Stimulated activated CD4-positive, alpha-beta T cell treated with anti-CD3 and anti-CD28 coated beads, TNF-alpha, amount 100 ng/mL, for 48 hours (primary cell): ENCODE measurements at regions not wholly inside any gene's neighbourhood (a gene's known extent, or its start where the extent isn't known, plus 50 kb on each side); places are given as distances from the start of the nearest gene placed in this dataset.
A peak's percentile ranks its signal among the peaks of the same experiment; 100 is the strongest.
"Not testable (repeated sequence)": the region's sequence is repeated elsewhere in the genome, so short reads cannot be mapped to it uniquely, and the experiment has no call there.

Experiments
- DNase-seq, 3 donors: peaks; one replicate each; pipeline ENCODE4 v3.0.0-alpha.2; 2020; ENCODE audit warnings: low read depth in 3 of 3

DNA sequence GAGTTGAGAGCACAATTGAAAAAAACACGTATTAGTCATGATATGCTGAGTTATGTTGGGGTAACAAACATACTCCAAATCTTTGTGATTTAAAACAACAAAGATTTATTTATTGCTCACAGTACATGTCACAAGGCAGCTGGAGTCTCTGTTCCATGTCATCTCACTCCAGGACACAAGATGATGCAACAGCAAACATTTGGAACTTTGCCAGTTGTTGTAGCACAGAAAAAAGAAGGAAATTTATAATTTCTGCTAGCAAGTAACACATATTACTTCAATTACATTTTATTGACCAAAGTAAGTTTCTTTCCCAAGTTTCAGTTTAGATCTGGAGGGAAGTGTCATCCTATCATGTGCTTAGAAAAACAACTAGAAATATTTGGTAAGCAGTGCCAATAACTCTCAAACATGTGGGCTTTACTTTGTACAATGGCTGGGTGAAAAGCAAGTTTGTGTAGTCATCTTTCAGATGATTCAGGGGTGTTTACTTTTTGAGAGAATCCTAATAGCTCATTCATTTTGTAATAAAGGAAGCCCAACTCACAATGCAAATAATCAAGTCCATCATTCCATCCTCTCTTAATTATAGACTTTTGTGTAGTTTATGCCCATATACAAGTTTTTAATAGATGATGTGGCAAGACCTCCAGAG lies 452.3 kb downstream of the ZIC3 start:
- DNase-seq = no peak

DNA sequence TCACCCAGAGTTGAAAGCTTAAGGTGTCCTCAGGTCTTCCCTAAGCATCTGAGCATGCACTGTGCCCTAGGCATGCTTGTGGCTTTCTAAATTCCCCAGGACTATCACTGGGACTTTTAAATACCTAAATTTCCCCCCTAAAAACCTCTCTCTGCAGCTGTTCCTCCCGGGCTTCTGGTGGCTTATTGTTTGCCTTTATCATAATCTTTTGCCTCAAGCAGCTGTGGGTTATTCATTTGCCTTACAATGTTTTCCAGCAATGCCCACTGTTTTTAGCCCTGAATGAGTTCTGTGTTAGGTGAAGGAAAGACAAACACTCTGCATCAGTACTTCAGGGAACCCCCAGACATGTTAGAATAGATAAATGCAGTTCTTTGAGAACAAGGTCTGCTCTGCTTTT lies 455.0 kb downstream of the ZIC3 start:
- no peak for DNase-seq

DNA sequence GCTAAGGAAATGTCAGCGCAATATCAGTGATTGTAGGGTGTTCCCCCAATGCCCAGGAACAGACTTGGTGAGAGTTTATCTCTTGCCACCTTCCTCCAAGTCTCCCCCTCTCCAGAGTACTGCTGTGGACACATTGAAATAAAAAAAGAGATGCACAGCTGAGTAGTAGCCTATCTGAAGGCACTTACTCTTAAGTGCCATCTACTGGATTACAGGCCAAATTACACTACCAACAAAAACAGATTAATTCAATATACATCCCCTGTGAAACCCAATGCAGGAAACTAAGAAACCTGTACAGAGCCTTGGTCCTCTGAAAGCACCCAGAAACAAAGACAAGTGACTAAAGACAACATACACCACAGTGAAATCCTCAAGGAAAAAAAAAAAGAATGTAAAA lies 460.3 kb downstream of the ZIC3 start:
- DNase-seq = no peak

DNA sequence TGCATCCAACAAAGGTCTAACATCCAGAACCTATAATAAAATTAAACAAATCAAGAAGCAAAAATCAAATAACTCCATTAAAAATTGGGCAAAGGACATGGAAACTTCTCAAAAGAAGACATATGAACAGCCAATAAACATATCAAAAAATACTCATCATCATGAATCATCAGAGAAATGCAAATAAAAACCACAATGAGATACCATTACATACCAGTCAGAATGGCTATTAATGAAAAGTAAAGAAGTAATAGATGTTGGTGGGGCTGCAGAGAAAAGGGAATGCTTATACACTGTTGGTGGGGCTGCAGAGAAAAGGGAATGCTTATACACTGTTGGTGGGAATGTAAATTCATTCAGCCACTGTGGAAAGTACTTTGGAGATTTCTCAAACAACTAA lies 465.8 kb downstream of the ZIC3 start:
- DNase-seq = no peak

DNA sequence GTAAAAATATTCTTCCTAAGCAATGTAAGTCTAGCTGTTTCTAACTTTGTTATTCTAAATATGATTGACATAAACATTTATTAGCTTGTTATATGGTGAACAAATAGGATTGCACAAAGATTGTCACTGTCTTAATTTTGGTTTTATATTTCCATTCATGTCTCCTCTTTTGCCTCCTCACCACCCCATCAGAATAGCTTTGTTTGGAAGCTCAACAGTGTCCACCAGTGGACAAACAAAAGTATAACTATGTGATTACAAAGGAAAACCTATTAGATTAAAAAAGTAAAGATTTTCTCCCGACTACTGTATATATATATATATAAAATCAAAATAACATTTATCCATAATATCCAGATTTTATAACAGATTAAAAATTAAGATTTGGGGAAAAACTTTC lies 468.2 kb downstream of the ZIC3 start:
- no peak for DNase-seq

DNA sequence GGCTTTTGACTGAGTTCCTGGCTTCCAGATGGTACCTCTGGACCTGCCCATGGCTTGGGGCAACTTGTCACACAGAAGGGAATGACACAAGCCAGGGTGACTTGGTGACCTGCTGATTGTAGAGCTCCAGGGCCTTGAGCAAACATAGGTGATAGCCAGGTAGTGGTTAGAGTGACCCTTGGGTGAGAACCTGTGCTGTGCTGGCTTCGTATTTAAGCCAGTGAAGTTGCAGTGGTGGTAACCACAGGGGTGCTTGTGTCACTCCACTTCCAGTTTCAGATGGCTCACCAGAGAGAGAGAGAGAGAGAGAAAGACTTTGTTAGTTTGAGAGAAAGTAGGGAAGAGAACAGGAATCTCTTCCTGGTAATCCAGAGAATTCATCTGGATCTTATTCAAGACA lies 471.6 kb downstream of the ZIC3 start:
- DNase-seq = no peak

DNA sequence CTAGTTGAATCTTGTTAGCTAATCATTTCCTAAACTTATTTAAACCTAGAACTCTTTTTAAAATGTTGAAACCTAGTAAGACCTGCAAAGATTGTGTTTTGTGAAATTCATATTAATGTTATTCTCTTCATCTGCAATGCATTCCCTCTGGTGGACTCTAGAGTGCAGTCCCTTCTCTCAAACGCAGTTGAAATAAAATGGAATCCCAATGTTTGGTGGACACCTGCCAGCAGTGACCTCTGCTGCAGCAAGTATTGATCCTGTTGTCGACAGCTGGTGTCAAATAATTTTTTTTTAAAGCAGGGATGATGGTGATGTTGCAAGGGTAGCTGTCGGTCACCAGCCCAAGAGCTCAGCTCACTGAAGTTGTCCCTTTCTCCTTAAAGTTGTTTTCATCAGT lies 492.0 kb downstream of the ZIC3 start:
- DNase-seq = no peak

DNA sequence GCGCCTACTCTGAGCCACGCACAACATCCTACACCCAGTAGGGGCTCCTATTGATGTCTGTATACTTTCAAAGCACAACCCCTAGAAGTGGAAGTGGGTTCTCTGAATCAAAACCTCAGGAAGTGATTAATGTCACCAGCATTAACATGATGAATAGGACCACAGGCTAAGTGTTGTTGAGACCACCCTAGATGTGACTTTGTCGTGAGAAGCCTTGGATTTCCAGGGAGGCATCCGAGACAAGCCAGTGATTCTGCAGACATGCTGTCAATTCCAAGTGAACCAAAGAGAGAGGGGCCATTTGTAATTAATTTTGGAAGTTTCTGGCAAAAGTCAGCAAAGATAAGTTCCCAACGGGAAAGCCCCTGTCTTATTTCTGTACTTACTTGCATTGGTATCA lies 493.0 kb downstream of the ZIC3 start:
- no peak for DNase-seq

DNA sequence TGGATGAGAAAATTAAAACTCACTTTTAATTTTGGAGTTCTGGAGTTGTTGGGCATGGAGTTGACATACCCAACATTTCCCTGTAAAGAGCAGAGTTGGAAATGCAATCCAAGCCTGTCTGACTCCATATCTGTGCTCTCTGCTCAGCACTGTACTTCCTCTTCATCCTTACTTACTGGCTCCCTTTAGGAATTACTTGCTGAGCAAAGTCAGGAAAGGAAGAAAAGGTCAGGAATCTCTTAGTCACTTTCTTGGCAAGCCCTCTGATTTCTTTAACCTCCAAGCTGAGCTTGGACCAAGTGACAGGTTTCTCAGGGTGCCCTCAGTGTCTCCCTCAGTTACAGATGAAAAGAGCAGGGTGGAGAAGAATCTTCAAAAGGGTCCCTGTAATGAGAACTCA lies 501.5 kb downstream of the ZIC3 start:
- DNase-seq = no peak

DNA sequence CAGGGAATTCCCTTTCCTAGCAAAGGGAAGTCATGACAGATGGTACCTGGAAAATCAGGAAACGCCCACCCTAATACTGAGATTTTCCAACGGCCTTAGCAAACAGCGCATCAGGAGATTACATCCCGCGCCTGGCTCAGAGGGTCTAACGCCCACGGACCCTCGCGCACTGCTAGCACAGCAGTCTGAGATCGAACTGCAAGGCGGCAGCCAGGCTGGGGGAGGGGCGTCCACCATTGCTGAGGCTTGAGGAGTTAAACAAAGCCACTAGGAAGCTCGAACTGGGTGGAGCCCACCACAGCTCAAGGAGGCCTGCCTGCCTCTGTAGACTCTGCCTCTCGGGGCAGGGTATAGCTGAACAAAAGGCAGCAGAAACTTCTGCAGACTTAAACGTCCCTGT lies 507.7 kb downstream of the ZIC3 start:
- DNase-seq = no peak

DNA sequence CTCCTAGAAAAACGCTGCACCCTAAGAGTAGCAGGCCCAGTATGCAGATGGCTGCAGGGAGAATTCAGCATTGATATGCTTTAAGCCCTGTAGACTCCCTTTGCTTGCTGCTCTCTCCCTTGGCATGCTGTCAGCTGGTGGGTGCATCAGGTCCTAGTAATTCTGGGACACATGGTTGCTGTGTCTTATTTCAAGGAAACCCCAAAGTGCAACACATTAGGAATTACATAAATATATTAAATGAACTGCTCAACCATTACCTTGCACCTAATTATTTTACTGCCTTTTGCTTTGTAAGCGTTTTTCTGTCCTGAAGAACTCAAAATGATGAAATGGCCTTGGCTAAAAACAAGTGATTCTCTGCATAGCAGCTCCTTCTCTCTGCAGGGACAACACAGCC lies 516.3 kb downstream of the ZIC3 start:
- DNase-seq = no peak

DNA sequence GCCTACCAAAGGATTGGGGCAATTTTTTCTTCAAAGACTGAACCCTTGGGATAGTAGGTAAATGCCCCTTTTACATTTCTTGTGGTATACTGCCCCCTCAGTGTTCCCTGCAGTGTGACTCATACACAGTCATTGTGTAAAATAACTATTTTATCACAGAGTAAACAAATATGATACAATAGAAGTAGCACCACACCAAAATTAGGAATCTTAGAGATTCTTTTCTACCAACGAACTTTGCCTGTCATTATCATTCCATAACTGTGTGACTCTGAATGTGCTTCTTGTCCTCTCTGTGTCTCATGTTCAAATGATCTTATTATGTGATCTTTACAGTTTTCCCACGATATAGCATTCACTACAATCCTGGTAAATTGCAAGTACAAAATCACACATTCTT lies 517.0 kb downstream of the ZIC3 start:
- DNase-seq = no peak

DNA sequence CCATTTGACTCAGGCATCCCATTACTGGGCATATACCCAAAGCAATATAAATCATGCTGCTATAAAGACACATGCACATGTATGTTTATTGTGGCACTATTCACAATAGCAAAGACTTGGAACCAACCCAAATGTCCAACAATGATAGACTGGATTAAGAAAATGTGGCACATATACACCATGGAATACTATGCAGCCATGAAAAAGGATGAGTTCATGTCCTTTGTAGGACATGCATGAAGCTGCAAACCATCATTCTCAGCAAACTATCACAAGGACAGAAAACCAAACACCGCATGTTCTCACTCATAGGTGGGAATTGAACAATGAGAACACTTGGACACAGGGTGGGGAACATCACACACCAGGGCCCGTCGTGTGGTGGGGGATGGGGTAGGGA lies 545.0 kb downstream of the ZIC3 start:
- not testable (repeated sequence) for DNase-seq

DNA sequence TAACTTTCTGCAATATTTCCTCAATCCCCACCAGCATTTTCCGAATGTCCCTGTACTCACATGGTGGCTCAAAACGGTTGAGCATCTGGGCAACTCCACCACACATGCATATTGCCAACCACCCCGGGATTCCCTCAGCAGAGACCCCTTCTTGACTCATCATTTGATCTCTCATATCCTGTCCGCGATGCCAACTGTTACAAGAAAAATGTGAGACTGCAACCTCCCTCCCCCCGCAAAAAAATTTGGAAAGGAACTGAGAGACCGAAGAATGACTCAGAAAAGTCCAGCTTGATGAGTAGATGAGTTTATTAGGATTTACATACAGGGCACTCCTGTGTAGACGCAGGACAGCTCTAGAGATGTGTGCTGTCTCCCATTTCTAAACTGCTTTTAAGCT lies 561.4 kb downstream of the ZIC3 start:
- no peak for DNase-seq

DNA sequence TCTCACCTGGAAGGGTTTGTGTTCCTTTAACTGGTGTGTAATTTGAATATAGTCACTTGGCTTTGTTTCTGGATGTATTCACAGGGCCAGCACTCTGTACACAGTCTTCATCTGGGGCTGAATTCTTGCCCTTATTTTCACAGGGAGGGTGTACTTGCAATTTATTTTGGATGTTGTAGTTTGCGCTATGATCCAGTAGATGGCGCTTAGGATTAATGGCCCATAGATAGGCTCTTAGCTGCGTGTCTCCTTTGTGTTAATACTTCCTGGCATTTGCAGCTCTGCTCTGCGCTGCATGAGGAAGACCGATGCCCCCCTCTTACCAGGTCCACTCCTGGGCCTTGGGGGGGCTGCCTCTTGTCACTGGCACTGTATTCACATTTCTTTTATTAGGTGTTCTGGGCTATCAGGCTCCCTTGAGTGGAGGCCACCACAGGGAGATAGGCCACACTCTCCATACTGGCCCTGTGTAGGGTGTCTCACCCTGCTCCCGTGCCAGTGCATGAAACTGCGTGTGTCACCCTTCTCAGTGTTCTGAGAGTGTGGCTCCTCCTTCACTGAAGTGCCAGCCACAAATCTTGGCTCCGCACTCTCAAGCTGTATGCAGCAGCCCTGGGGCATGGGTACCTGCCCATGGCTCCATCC lies 562.2 kb downstream of the ZIC3 start:
- DNase-seq = no peak

DNA sequence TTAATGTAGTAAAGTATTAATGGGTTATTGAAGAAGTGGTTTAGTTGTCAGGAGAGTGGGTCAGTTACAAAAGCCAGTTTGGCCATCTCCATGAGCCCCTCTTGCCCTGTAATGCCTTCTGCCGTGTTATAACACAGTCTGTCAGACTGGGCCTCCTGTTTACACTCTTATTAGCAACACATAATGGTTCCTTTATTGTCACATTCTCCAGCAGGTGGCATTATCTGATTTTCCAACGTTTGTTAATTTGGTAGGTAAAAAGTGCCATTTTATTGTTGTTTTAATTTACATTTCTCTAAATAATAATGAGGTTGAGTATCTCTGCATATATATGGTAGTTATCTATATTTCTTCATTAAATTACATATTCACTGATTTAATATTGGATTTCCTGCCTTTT lies 560.8 kb downstream of the FGF13 start:
- no peak for DNase-seq

DNA sequence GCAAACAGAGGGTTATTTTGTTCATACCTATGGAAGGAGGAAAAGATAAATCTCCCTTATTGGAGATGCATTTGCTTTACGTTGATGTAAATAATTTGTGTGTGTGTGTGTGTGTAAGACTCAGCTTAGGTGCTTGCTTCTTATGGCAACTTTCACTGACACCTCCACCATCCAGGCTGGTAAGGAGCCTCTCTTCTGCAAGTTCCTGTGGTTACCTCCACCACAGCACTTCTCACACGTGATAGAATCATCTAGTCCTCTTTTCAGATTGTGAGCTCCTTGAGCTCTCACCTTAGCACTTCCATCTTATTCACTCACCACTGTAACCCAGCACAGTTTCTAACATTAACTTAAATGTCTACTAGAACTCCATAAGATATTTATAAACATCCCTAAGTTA lies 553.7 kb downstream of the FGF13 start:
- DNase-seq = no peak

DNA sequence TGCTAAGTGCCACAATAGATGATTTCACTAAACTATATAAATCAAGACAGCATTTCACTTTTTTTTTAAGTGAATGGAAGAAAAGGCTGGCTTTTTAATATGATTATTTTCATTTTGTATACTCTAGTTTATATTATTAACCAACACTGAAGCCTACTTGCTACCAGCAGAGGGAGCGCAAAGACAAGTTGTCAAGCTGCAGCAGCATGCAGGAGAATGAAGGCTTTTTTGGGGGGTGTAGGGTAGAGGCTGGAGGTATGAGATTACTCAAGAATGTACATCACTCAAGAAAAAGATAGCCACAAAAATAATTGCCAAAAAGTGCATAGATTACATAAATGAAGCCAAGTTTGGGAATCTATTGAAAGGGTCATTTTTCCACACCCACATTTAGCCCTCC lies 519.5 kb downstream of the FGF13 start:
- peak in 1 of 3 donors; percentile 0 for DNase-seq

DNA sequence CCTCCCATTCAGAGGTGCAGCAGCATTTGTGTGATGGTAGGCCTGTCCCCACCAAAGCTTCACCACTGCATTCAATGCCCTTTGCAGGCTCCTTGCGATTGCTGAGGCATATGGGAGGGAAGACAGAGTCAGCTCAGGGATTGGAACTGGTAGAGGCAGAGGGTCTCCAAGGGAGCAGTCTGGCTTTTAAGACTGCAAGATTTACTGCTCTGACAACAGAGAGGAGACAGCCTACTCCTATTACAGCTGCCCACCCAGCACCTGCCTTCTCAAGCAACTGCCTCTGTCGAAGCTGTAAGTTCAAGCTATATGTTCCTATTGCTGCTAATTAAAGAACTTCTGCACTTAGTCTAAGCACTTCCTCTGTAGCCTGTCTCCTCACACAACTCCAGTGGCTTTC lies 481.8 kb downstream of the FGF13 start:
- no peak for DNase-seq

DNA sequence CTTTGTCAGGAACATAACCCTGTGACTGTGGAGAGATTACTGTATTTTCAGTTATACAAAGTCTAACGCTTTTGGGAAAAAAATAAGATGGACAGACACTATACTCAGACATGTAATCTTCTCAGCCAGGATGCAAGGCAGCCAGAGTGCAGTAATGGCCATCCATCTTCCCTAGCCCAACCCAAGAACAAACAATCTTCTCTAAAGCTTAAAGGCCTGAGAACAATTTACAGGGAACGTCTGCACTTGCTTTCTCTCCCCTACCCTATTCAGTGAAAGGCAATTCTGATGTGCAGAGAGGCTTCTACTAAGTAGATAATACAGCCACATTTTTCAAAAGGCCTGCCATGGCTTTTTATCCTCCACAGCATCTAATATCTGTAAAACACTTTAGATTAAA lies 471.3 kb downstream of the FGF13 start:
- DNase-seq = no peak

DNA sequence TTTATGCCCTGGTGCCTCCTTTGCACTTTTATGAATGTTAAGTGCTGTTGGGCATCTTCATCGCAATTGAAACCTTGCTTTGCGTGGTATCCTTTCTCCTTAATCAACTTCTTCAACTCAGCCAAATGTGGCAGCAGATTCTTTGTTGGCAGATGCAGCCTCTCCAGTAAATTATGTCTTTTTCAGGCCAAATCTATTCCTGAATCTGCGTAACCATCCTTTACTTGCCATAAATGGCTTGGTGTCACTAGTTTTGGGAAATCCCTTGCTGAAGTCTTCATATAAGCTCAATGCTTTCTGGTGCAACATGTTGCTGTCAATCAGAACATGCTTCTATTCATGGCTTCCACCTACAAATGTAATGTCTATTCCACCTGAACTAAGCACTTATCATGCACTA lies 457.5 kb downstream of the FGF13 start:
- DNase-seq = no peak

DNA sequence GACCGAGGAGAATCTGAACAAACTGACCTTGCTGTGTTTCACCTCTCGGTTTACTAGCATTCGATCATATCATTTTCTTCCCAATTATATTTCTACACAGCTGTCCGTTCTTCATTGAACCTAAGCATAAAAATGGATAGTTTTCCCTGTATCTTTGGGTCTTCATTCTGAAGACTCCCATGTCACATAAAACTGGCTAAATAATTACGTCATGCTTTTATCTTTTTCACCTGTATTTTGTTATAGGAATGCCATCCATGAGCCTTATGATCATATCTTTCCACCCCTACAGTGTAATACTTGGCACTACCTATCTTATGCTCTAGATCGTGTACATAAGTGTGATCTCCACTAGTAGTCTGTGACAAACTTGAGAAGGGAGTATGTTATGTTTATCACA lies 456.1 kb downstream of the FGF13 start:
- no peak for DNase-seq

DNA sequence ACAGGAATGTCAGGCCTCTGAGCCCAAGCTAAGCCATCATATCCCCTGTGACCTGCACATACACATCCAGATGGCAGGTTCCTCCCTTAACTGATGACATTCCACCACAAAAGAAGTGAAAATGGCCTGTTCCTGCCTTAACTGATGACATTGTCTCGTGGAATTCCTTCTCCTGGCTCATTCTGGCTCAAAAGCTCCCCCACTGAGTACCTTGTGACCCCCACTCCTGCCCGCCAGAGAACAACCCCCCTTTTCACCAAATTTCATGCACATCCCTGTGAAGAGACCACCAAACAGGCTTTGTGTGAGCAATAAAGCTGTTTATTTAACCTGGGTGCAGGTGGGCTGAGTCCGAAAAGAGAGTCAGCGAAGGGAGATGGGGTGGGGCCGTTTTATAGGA lies 447.4 kb downstream of the FGF13 start:
- not testable (repeated sequence) for DNase-seq

DNA sequence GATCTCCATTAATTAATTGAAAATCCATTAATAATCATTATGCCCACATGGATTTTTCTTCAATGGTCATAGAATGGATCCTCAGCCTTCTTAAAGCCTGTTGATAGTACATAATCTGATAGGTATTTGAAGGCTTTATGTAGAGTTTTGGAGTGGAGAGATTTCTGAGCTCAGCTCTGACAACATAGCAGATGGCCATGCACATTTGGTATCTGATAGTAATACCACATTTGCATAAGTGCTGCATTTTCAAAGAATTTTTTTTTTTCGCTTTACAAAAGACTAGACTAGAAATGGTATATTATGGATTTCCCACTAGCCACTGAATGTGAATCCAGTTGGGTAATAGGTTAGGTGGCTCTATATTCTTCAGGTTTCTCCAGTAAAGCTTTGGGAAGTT lies 440.6 kb downstream of the FGF13 start:
- no peak for DNase-seq
